OCI-LY7 (cell line): ENCODE measurements at regions not wholly inside any gene's neighbourhood (a gene's known extent, or its start where the extent isn't known, plus 50 kb on each side); places are given as distances from the start of the nearest gene placed in this dataset.
A peak's percentile ranks its signal among the peaks of the same experiment; 100 is the strongest.

Experiments used
- BruUV-seq: library from RNA; stranded (reverse); fragments of 400-500 nt; replicated peaks from 2 replicates; lab custom pipeline; 2021; lab: Mats Ljungman, UMichigan
- CTCF ChIA-PET: fragments of 300-600 bp; sonication (Branson Sonifier 250); formaldehyde crosslinking; loops from one replicate; lab custom pipeline; 2022; ENCODE audit warnings: antibody characterized with exemption; ENCODE audit not compliant: unreplicated experiment; lab: Charles Lee
- POLR2A ChIA-PET: fragments of 300-600 bp; sonication (Branson Sonifier 250); formaldehyde crosslinking; loops from one replicate; lab custom pipeline; 2022; ENCODE audit warnings: antibody characterized with exemption; lab: Charles Lee
- DNase-seq: peaks from one replicate; pipeline ENCODE4 v3.0.0-alpha.2; 2015; ENCODE audit warnings: low spot score
- H2AFZ ChIP-seq: fragments of 200-600 bp; sonication (generic), shearing (Covaris generic); 2 replicates; pipeline ENCODE4 v1.6.1; 2014; ENCODE audit warnings: mild to moderate bottlenecking, antibody characterized with exemption, low read length, moderate library complexity
- H3K27ac ChIP-seq: fragments of 200-600 bp; sonication (generic); 2 replicates; pipeline ENCODE4 v1.5.1; 2014; ENCODE audit warnings: mixed run types, low read depth, mild to moderate bottlenecking, moderate library complexity, low read length, inconsistent platforms; ENCODE audit not compliant: poor library complexity, severe bottlenecking
- H3K36me3 ChIP-seq: fragments of 200-600 bp; sonication (generic); 2 replicates; pipeline ENCODE4 v1.6.1; 2014; ENCODE audit warnings: mild to moderate bottlenecking, antibody characterized with exemption, low read length, moderate library complexity, mixed read lengths; ENCODE audit not compliant: insufficient read depth
- H3K4me1 ChIP-seq: fragments of 200-600 bp; sonication (generic); 2 replicates; pipeline ENCODE4 v1.5.1; 2014; ENCODE audit warnings: mild to moderate bottlenecking, low read length; ENCODE audit not compliant: insufficient read depth, poor library complexity, severe bottlenecking
- H3K4me2 ChIP-seq: fragments of 200-600 bp; sonication (generic); 2 replicates; pipeline ENCODE4 v1.6.1; 2014; ENCODE audit warnings: mild to moderate bottlenecking, low read length
- H3K4me3 ChIP-seq: fragments of 200-600 bp; sonication (generic); 2 replicates; pipeline ENCODE4 v1.5.1; 2014; ENCODE audit warnings: mild to moderate bottlenecking, low read depth, low read length; ENCODE audit not compliant: poor library complexity, severe bottlenecking
- H3K79me2 ChIP-seq: fragments of 200-600 bp; sonication (generic); 2 replicates; pipeline ENCODE4 v1.6.1; 2016; ENCODE audit warnings: low read depth, mild to moderate bottlenecking, low read length, moderate library complexity, mixed read lengths; ENCODE audit not compliant: insufficient read depth
- H3K9me2 ChIP-seq: fragments of 200-600 bp; sonication (generic); 2 replicates; pipeline ENCODE4 v1.6.1; 2016; ENCODE audit warnings: mild to moderate bottlenecking, low read length, mixed read lengths; ENCODE audit not compliant: insufficient read depth
- H3K9me3 ChIP-seq: fragments of 200-600 bp; sonication (generic); 2 replicates; pipeline ENCODE4 v1.6.1; 2014; ENCODE audit warnings: mild to moderate bottlenecking, mixed run types, low read length, mixed read lengths
- H4K20me1 ChIP-seq: fragments of 200-600 bp; sonication (generic); 2 replicates; pipeline ENCODE4 v1.6.1; 2014; ENCODE audit warnings: mild to moderate bottlenecking, antibody characterized with exemption, low read length, moderate library complexity, mixed read lengths; ENCODE audit not compliant: insufficient read depth
- EZH2phosphoT487 ChIP-seq: fragments of 200-600 bp; sonication (generic); IDR thresholded peaks from 2 replicates; pipeline ENCODE4 v1.6.1; 2018; ENCODE audit warnings: low read depth, borderline replicate concordance, mild to moderate bottlenecking, mixed run types, antibody characterized with exemption, low read length, moderate library complexity, mixed read lengths
- intact Hi-C: fragments of 100-400 bp; cut with micrococcal nuclease; formaldehyde crosslinking; loops from one replicate; pipeline ENCODE4 v1.10.0; 2022; ENCODE audit not compliant: unreplicated experiment
- TF ChIP-seq, protein P1 (sequence below): fragments of 200-600 bp; sonication (generic); conservative IDR thresholded peaks from 2 replicates; pipeline ENCODE4 v1.5.1; 2014; ENCODE audit warnings: mild to moderate bottlenecking, antibody characterized with exemption, low read length, moderate library complexity, mixed read lengths

DNA sequence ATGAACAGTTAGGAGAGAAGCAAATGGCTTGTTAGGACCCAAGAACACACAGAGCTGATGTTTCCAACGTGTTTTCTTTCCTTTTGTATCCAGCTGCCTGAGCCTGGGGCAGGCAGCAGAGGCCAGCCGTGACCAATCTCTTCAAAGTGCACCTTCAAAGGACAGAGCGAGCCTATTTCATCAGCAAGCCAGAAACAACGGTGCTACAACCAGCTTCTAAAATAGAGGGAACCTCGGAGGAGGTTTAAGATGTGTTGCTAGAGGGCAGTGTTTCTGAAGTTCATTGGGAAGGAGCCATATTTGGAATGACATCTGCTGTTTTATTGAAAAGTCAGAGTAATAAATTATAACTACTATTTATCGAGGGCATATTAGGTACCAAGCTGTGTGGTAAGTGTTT, 56.2 kb upstream of the RFC3 start:
- H3K4me3 ChIP-seq: no peak overlapping the region
- no TSS peak for BruUV-seq
- intact Hi-C loops: loop anchor here (5.0 kb wide), 1 partner anchor 56 kb away; the partner anchor contains the start of gene RFC3
- H3K36me3 ChIP-seq: no peaks in the 10 kb centered on the region
- H3K79me2 ChIP-seq: no peaks in the 10 kb centered on the region
- peaks cover 27% of the 10 kb centered on the region for H3K4me1 ChIP-seq
- peak overlapping the region; percentile 47 for H3K27ac ChIP-seq
- TF ChIP-seq, protein P1, sequence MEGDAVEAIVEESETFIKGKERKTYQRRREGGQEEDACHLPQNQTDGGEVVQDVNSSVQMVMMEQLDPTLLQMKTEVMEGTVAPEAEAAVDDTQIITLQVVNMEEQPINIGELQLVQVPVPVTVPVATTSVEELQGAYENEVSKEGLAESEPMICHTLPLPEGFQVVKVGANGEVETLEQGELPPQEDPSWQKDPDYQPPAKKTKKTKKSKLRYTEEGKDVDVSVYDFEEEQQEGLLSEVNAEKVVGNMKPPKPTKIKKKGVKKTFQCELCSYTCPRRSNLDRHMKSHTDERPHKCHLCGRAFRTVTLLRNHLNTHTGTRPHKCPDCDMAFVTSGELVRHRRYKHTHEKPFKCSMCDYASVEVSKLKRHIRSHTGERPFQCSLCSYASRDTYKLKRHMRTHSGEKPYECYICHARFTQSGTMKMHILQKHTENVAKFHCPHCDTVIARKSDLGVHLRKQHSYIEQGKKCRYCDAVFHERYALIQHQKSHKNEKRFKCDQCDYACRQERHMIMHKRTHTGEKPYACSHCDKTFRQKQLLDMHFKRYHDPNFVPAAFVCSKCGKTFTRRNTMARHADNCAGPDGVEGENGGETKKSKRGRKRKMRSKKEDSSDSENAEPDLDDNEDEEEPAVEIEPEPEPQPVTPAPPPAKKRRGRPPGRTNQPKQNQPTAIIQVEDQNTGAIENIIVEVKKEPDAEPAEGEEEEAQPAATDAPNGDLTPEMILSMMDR: peak; percentile 66
- TF ChIP-seq EZH2phosphoT487: no peak
- H2AFZ ChIP-seq: peak overlapping the region; percentile 89
- H3K9me3 ChIP-seq: peaks cover 9% of the 10 kb centered on the region; the same call in 1 of the 2 replicates
- H3K9me2 ChIP-seq: no peaks in the 10 kb centered on the region
- CTCF ChIA-PET: interaction anchor here (0.6 to 1.4 kb wide), 6 partner anchors 11 to 88 kb away, joined by 3 to 4 read pairs (median 3); no protein-coding TSS in a partner anchor
- H3K4me2 ChIP-seq: peak overlapping the region; percentile 37
- no peaks in the 10 kb centered on the region for H4K20me1 ChIP-seq
- peak; percentile 57 for DNase-seq
- POLR2A ChIA-PET: interaction anchor here (0.6 to 4.0 kb wide), 19 partner anchors 9 to 1210 kb away, joined by 3 to 29 read pairs (median 5); no protein-coding TSS in a partner anchor

DNA sequence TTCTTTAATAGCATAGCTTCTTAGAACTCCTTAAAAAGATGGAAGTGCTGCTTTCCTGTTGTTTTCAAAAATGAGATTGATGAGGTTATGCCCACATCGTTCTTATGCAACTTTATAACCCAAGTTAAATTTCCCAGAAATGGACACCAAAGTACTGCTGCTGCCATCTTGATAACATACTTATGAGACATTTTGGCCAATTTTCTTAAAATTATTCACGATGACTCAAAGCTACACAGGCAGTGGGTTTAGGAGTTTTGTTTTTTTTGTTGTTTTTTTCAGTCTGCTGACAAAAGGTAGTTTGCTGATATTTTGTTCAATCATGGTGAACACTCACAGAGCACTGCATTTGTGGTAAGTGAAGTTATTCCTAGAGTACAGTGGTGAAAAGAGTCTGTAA, 54.9 kb upstream of the RFC3 start:
- intact Hi-C loops: loop anchor here (5.0 kb wide), 1 partner anchor 54 kb away; the partner anchor contains the start of gene RFC3
- H3K27ac ChIP-seq: no peak overlapping the region
- no peak overlapping the region for H2AFZ ChIP-seq
- H3K4me3 ChIP-seq: no peak overlapping the region
- no peaks in the 10 kb centered on the region for H3K79me2 ChIP-seq
- peaks cover 12% of the 10 kb centered on the region; the same call in 1 of the 2 replicates for H3K9me3 ChIP-seq
- no peaks in the 10 kb centered on the region for H3K9me2 ChIP-seq
- POLR2A ChIA-PET: interaction anchor here (0.6 to 4.0 kb wide), 14 partner anchors 10 to 1173 kb away, joined by 3 to 29 read pairs (median 4); no protein-coding TSS in a partner anchor
- TF ChIP-seq, protein P1: no peak
- TF ChIP-seq EZH2phosphoT487: no peak
- no TSS peak for BruUV-seq
- no peaks in the 10 kb centered on the region for H4K20me1 ChIP-seq
- no peak overlapping the region for H3K4me2 ChIP-seq
- no peaks in the 10 kb centered on the region for H3K36me3 ChIP-seq
- DNase-seq: no peak
- peaks cover 14% of the 10 kb centered on the region for H3K4me1 ChIP-seq
- CTCF ChIA-PET: interaction anchor here (0.7 kb wide), 1 partner anchor 19 kb away, joined by 3 read pairs; no protein-coding TSS in a partner anchor

DNA sequence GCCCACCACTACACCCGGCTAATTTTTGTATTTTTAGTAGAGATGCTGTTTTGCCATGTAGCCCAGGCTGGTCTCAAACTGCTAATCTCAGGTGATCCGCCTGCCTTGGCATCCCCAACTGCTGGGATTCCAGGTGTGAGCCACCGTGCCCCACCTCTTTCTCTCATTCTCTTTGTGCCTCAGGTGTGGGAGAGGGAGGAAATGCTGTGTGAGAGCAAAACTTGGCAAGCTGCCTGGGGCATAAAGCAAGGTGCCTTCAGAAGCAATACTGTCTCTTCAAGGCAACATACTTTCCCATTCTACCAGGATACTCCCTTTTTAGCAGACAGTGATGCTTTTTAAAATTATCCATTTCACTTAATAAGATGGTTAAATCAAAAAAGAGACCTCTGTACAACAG, 53.2 kb upstream of the RFC3 start:
- ChIA-PET POLR2A (interaction anchor here (0.8 to 1.0 kb wide), 4 partner anchors 11 to 90 kb away, joined by 3 to 5 read pairs (median 3); no protein-coding TSS in a partner anchor), CTCF (no interaction called here)
- no peaks in the 10 kb centered on the region for H3K36me3 ChIP-seq
- no peaks in the 10 kb centered on the region for H4K20me1 ChIP-seq
- no TSS peak for BruUV-seq
- DNase-seq: no peak
- no peak overlapping the region for H3K4me2 ChIP-seq
- TF ChIP-seq EZH2phosphoT487: no peak
- TF ChIP-seq, protein P1: no peak
- no peaks in the 10 kb centered on the region for H3K9me2 ChIP-seq
- no peak overlapping the region for H2AFZ ChIP-seq
- no peak overlapping the region for H3K4me3 ChIP-seq
- H3K9me3 ChIP-seq: peaks cover 12% of the 10 kb centered on the region; the same call in 1 of the 2 replicates
- H3K4me1 ChIP-seq: peaks cover 9% of the 10 kb centered on the region
- no peak overlapping the region for H3K27ac ChIP-seq
- intact Hi-C loops: loop anchor here (5.0 kb wide), 1 partner anchor 53 kb away; the partner anchor contains the start of gene RFC3
- H3K79me2 ChIP-seq: no peaks in the 10 kb centered on the region
